ENCODE measurements at regions not wholly inside any gene's neighbourhood (a gene's known extent, or its start where the extent isn't known, plus 50 kb on each side); places are given as distances from the start of the nearest gene placed in this dataset.

GRCh38 chr13:78910147-78910546 lies 251.2 kb upstream of the OBI1 start:
- no peaks in the 10 kb centered on the region for H3K27me3 ChIP-seq (ENCODE audit: control insufficient read depth in 2 of 2, insufficient read depth in 2 of 2, low read length in 2 of 2)
- H3K4me3 ChIP-seq (ENCODE audit: low read length) = no peak overlapping the region
- no peak overlapping the region for H3K27ac ChIP-seq (ENCODE audit: low read depth, low read length)
- H3K4me1 ChIP-seq (ENCODE audit: control insufficient read depth in 2 of 2, insufficient read depth in 2 of 2, low read length in 2 of 2) = no peaks in the 10 kb centered on the region
- ChIA-PET CTCF (no interaction called here), POLR2A (no interaction called here)
- ATAC-seq (no peak), DNase-seq (no peak)
- H3K9me3 ChIP-seq (ENCODE audit: control insufficient read depth in 2 of 3, low read length in 3 of 3) = no peaks in the 10 kb centered on the region
- H3K4me3 Mint-ChIP-seq = no peak overlapping the region
- H3K4me1 Mint-ChIP-seq = no peaks in the 10 kb centered on the region
- no peaks in the 10 kb centered on the region for H3K36me3 Mint-ChIP-seq
- H3K27me3 Mint-ChIP-seq = peaks cover 0 to 13% (median 6%) of the 10 kb centered on the region in 5 donors
- H3K36me3 ChIP-seq (ENCODE audit: control insufficient read depth in 2 of 3, insufficient read depth in 3 of 3, low read length in 3 of 3) = no peaks in the 10 kb centered on the region
- intact Hi-C loops (cut with micrococcal nuclease) = no loop called here
- H3K27ac Mint-ChIP-seq = no peak overlapping the region
- H3K9me3 Mint-ChIP-seq = peaks cover 0 to 7% (median 0%) of the 10 kb centered on the region in 11 donors

GRCh38 chr13:78909276-78909675 lies 250.3 kb upstream of the OBI1 start:
- H3K27ac Mint-ChIP-seq = no peak overlapping the region
- POLR2A ChIA-PET = no interaction called here

GRCh38 chr13:78907006-78907405 lies 248.1 kb upstream of the OBI1 start:
- ChIA-PET CTCF (no interaction called here), POLR2A (no interaction called here)

More at GRCh38 chr13:78909276-78909675, 250.3 kb upstream of the OBI1 start:
- Histone ChIP-seq H3K36me3 (ENCODE audit: control insufficient read depth in 2 of 3, insufficient read depth in 3 of 3, low read length in 3 of 3) (no peaks in the 10 kb centered on the region), H3K27me3 (ENCODE audit: control insufficient read depth in 2 of 2, insufficient read depth in 2 of 2, low read length in 2 of 2) (no peaks in the 10 kb centered on the region), H3K4me1 (ENCODE audit: control insufficient read depth in 2 of 2, insufficient read depth in 2 of 2, low read length in 2 of 2) (no peaks in the 10 kb centered on the region), H3K27ac (ENCODE audit: low read depth, low read length) (no peak overlapping the region), H3K4me3 (ENCODE audit: low read length) (no peak overlapping the region), H3K9me3 (ENCODE audit: control insufficient read depth in 2 of 3, low read length in 3 of 3) (no peaks in the 10 kb centered on the region)
- H3K27me3 Mint-ChIP-seq = peaks cover 0 to 13% (median 6%) of the 10 kb centered on the region in 5 donors
- H3K4me1 Mint-ChIP-seq = no peaks in the 10 kb centered on the region
- intact Hi-C loops (cut with micrococcal nuclease) = no loop called here
- CTCF ChIA-PET = no interaction called here
- H3K36me3 Mint-ChIP-seq = no peaks in the 10 kb centered on the region
- no peak overlapping the region for H3K4me3 Mint-ChIP-seq
- H3K9me3 Mint-ChIP-seq = peaks cover 0 to 9% (median 0%) of the 10 kb centered on the region in 11 donors
- ATAC-seq (no peak), DNase-seq (no peak)

GRCh38 chr13:78897200-78897599 lies 238.2 kb upstream of the OBI1 start:
- Mint-ChIP-seq H3K27me3 (peaks cover 0 to 20% (median 12%) of the 10 kb centered on the region in 5 donors), H3K9me3 (peaks cover 0 to 7% (median 0%) of the 10 kb centered on the region in 11 donors), H3K27ac (no peak overlapping the region), H3K36me3 (no peaks in the 10 kb centered on the region), H3K4me3 (no peak overlapping the region), H3K4me1 (no peaks in the 10 kb centered on the region)
- DNase-seq (no peak), ATAC-seq (no peak)
- no peaks in the 10 kb centered on the region for H3K36me3 ChIP-seq (ENCODE audit: control insufficient read depth in 2 of 3, insufficient read depth in 3 of 3, low read length in 3 of 3)
- H3K9me3 ChIP-seq (ENCODE audit: control insufficient read depth in 2 of 3, low read length in 3 of 3) = no peaks in the 10 kb centered on the region
- no peak overlapping the region for H3K27ac ChIP-seq (ENCODE audit: low read depth, low read length)
- H3K4me1 ChIP-seq (ENCODE audit: control insufficient read depth in 2 of 2, insufficient read depth in 2 of 2, low read length in 2 of 2) = no peaks in the 10 kb centered on the region
- CTCF ChIA-PET = no interaction called here
- POLR2A ChIA-PET = no interaction called here
- intact Hi-C loops (cut with micrococcal nuclease) = no loop called here
- no peak overlapping the region for H3K4me3 ChIP-seq (ENCODE audit: low read length)
- H3K27me3 ChIP-seq (ENCODE audit: control insufficient read depth in 2 of 2, insufficient read depth in 2 of 2, low read length in 2 of 2) = no peaks in the 10 kb centered on the region

More at GRCh38 chr13:78907006-78907405, 248.1 kb upstream of the OBI1 start:
- ATAC-seq = no peak
- no peak overlapping the region for H3K4me3 Mint-ChIP-seq
- Histone ChIP-seq H3K27me3 (ENCODE audit: control insufficient read depth in 2 of 2, insufficient read depth in 2 of 2, low read length in 2 of 2) (no peaks in the 10 kb centered on the region), H3K27ac (ENCODE audit: low read depth, low read length) (no peak overlapping the region), H3K4me3 (ENCODE audit: low read length) (no peak overlapping the region), H3K36me3 (ENCODE audit: control insufficient read depth in 2 of 3, insufficient read depth in 3 of 3, low read length in 3 of 3) (no peaks in the 10 kb centered on the region), H3K4me1 (ENCODE audit: control insufficient read depth in 2 of 2, insufficient read depth in 2 of 2, low read length in 2 of 2) (no peaks in the 10 kb centered on the region), H3K9me3 (ENCODE audit: control insufficient read depth in 2 of 3, low read length in 3 of 3) (no peaks in the 10 kb centered on the region)
- H3K9me3 Mint-ChIP-seq = peaks cover 0 to 8% (median 0%) of the 10 kb centered on the region in 11 donors
- no peaks in the 10 kb centered on the region for H3K4me1 Mint-ChIP-seq
- no peak overlapping the region for H3K27ac Mint-ChIP-seq
- DNase-seq = no peak
- H3K36me3 Mint-ChIP-seq = no peaks in the 10 kb centered on the region
- H3K27me3 Mint-ChIP-seq = peaks cover 0 to 8% (median 0%) of the 10 kb centered on the region in 5 donors
- intact Hi-C loops (cut with micrococcal nuclease) = no loop called here

GRCh38 chr13:78884571-78884970 lies 225.6 kb upstream of the OBI1 start:
- H3K36me3 Mint-ChIP-seq = no peaks in the 10 kb centered on the region
- peaks cover 0 to 2% (median 0%) of the 10 kb centered on the region in 7 donors for H3K4me1 Mint-ChIP-seq
- no peak overlapping the region for H3K4me3 Mint-ChIP-seq
- ChIA-PET POLR2A (no interaction called here), CTCF (no interaction called here)
- H3K36me3 ChIP-seq (ENCODE audit: control insufficient read depth in 2 of 3, insufficient read depth in 3 of 3, low read length in 3 of 3) = no peaks in the 10 kb centered on the region
- H3K9me3 Mint-ChIP-seq = peaks cover 0 to 2% (median 0%) of the 10 kb centered on the region in 11 donors
- peaks cover 0 to 22% (median 5%) of the 10 kb centered on the region in 5 donors for H3K27me3 Mint-ChIP-seq
- DNase-seq (no peak), ATAC-seq (no peak)
- no peak overlapping the region for H3K27ac ChIP-seq (ENCODE audit: low read depth, low read length)
- no peaks in the 10 kb centered on the region for H3K9me3 ChIP-seq (ENCODE audit: control insufficient read depth in 2 of 3, low read length in 3 of 3)
- no peak overlapping the region for H3K27ac Mint-ChIP-seq
- no peaks in the 10 kb centered on the region for H3K27me3 ChIP-seq (ENCODE audit: control insufficient read depth in 2 of 2, insufficient read depth in 2 of 2, low read length in 2 of 2)
- no peak overlapping the region for H3K4me3 ChIP-seq (ENCODE audit: low read length)
- H3K4me1 ChIP-seq (ENCODE audit: control insufficient read depth in 2 of 2, insufficient read depth in 2 of 2, low read length in 2 of 2) = no peaks in the 10 kb centered on the region
- intact Hi-C loops (cut with micrococcal nuclease) = no loop called here

- Mint-ChIP-seq H3K27me3 (peaks cover 0 to 16% (median 5%) of the 10 kb centered on the region in 5 donors), H3K27ac (no peak overlapping the region), H3K9me3 (peaks cover 0 to 8% (median 0%) of the 10 kb centered on the region in 11 donors), H3K4me1 (peaks cover 0 to 2% (median 0%) of the 10 kb centered on the region in 7 donors), H3K4me3 (no peak overlapping the region), H3K36me3 (no peaks in the 10 kb centered on the region)
- Histone ChIP-seq H3K4me1 (ENCODE audit: control insufficient read depth in 2 of 2, insufficient read depth in 2 of 2, low read length in 2 of 2) (no peaks in the 10 kb centered on the region), H3K9me3 (ENCODE audit: control insufficient read depth in 2 of 3, low read length in 3 of 3) (no peaks in the 10 kb centered on the region), H3K27ac (ENCODE audit: low read depth, low read length) (no peak overlapping the region), H3K36me3 (ENCODE audit: control insufficient read depth in 2 of 3, insufficient read depth in 3 of 3, low read length in 3 of 3) (no peaks in the 10 kb centered on the region), H3K4me3 (ENCODE audit: low read length) (no peak overlapping the region), H3K27me3 (ENCODE audit: control insufficient read depth in 2 of 2, insufficient read depth in 2 of 2, low read length in 2 of 2) (no peaks in the 10 kb centered on the region)
- POLR2A ChIA-PET = no interaction called here
- no peak for DNase-seq
- intact Hi-C loops (cut with micrococcal nuclease) = no loop called here
- CTCF ChIA-PET = no interaction called here
- ATAC-seq = no peak
Observed at GRCh38 chr13:78881751-78882150, 222.8 kb upstream of the OBI1 start.

- Histone ChIP-seq H3K4me3 (ENCODE audit: low read length) (no peak overlapping the region), H3K27me3 (ENCODE audit: control insufficient read depth in 2 of 2, insufficient read depth in 2 of 2, low read length in 2 of 2) (no peaks in the 10 kb centered on the region), H3K4me1 (ENCODE audit: control insufficient read depth in 2 of 2, insufficient read depth in 2 of 2, low read length in 2 of 2) (no peaks in the 10 kb centered on the region), H3K9me3 (ENCODE audit: control insufficient read depth in 2 of 3, low read length in 3 of 3) (no peaks in the 10 kb centered on the region), H3K27ac (ENCODE audit: low read depth, low read length) (no peak overlapping the region), H3K36me3 (ENCODE audit: control insufficient read depth in 2 of 3, insufficient read depth in 3 of 3, low read length in 3 of 3) (no peaks in the 10 kb centered on the region)
- no peaks in the 10 kb centered on the region for H3K36me3 Mint-ChIP-seq
- H3K4me3 Mint-ChIP-seq = no peak overlapping the region
- peaks cover 0 to 16% (median 5%) of the 10 kb centered on the region in 5 donors for H3K27me3 Mint-ChIP-seq
- ChIA-PET CTCF (no interaction called here), POLR2A (no interaction called here)
- DNase-seq (no peak), ATAC-seq (no peak)
- peaks cover 0 to 8% (median 0%) of the 10 kb centered on the region in 11 donors for H3K9me3 Mint-ChIP-seq
- no peak overlapping the region for H3K27ac Mint-ChIP-seq
- intact Hi-C loops (cut with micrococcal nuclease) = no loop called here
- peaks cover 0 to 2% (median 0%) of the 10 kb centered on the region in 7 donors for H3K4me1 Mint-ChIP-seq
Observed at GRCh38 chr13:78881054-78881453, 222.1 kb upstream of the OBI1 start.

All from naive thymus-derived CD4-positive, alpha-beta T cell (primary cell).